ENCODE measurements at regions not wholly inside any gene's neighbourhood (a gene's known extent, or its start where the extent isn't known, plus 50 kb on each side); places are given as distances from the start of the nearest gene placed in this dataset.
"Not testable (repeated sequence)": the region's sequence is repeated elsewhere in the genome, so short reads cannot be mapped to it uniquely, and the experiment has no call there.

DNA sequence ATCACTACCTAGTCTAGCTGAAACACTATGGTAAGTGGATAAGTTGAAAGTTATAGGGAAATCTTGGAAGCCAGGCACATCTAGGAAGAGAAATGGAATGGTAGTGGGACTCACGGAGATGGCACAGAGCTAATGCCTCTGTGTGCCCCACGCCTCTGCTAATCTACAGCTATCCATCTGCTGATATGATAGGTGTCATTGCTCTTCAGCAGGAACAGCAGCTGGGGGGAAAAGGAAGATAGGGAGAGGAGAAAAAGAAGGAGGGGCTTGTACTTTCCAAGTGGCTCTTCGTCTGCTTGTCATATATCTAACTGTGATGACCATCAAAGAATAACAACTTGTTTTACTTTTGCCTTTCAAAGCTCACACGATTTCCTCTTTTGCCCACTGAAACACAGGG lies 1199.1 kb upstream of the SORCS1 start:
- no peak for DNase-seq (ENCODE audit: low spot score)

- no peak for DNase-seq (ENCODE audit: low spot score)
Observed at GRCh38 chr10:108362961-108363360, 1198.5 kb upstream of the SORCS1 start.

DNA sequence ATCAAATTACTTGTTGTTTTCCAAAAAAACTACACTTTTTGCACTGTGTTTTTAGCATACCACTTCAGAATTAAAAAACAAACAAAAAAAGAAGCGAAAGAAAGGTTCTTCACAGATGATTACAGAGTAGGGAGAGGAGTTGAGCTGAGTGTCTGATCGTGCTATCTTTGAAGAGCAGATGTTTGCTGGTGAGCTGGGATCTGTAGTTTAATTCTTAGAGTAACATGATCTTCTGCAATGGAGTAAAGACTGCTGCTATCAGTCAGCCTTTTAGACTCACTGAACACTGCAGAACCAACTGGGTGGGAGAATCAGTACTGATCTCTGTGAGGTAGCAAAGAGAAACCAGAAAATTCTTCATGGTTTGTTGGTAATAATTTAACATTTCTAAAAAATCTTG lies 1197.8 kb upstream of the SORCS1 start:
- DNase-seq (ENCODE audit: low spot score): no peak

DNA sequence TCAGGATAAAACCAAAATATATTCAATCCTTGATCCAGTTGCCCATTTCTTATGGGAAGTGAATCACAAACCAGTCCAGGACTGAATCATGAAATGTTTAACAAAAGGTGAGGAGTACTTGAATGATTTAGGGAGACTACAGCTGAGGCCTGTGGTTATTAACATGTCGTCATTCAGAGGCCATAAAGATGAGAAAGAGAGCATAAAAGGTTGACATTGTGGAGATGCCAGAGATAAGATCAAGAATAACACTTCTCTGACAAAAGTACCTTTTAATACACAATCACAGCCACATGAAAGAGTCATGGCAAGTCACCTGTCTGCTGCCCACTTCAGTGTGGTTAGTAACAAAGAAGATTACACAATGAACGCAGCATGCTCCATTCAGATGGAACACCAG lies 1195.7 kb upstream of the SORCS1 start:
- DNase-seq (ENCODE audit: low spot score): peak; percentile 10

DNA sequence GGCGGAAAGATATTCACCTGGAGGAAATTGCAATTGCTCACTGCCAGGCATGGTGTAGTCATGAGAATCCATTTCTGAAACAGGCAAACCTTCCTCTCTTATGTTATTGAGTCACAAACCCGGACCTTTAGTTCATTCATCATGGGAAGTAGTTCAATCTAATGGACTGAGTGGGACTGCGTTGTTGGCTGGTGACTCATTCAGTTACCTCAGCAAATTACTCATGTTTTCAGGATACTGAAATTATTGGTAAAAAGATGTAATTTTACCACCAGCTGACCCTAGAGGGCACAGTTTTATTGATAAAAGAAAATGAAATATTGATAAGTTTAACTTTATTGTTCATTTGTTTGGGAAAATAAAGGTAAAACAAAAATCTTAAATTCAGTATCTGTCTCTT lies 1194.4 kb upstream of the SORCS1 start:
- peak; percentile 49 for DNase-seq (ENCODE audit: low spot score)

GRCh38 chr10:108352771-108353170 lies 1188.3 kb upstream of the SORCS1 start:
- DNase-seq (ENCODE audit: low spot score): no peak

DNA sequence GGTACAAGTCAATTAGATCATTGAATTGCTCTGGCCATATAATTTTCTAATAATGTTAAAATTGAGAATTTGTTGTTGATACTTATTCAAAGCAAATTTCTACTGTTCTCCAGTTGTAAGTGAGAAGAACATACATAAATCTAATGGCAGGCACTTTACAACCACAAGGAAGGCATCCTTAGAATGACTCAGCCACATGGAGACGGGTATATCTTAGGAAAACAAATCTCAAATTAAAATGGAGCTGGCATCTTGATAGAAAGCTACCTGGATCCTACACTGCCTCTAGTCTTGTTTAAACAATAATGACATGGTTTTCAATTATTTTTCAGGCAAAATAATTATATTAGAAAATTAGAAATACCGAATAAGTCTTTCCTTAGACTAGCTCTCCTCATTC lies 1183.7 kb upstream of the SORCS1 start:
- DNase-seq (ENCODE audit: low spot score): no peak

- DNase-seq (ENCODE audit: low spot score): no peak
Observed at GRCh38 chr10:108346066-108346465, 1181.6 kb upstream of the SORCS1 start.

- DNase-seq (ENCODE audit: low spot score): no peak
Observed at GRCh38 chr10:108338146-108338545, 1173.6 kb upstream of the SORCS1 start.

GRCh38 chr10:108336836-108337235 lies 1172.3 kb upstream of the SORCS1 start:
- no peak for DNase-seq (ENCODE audit: low spot score)

DNA sequence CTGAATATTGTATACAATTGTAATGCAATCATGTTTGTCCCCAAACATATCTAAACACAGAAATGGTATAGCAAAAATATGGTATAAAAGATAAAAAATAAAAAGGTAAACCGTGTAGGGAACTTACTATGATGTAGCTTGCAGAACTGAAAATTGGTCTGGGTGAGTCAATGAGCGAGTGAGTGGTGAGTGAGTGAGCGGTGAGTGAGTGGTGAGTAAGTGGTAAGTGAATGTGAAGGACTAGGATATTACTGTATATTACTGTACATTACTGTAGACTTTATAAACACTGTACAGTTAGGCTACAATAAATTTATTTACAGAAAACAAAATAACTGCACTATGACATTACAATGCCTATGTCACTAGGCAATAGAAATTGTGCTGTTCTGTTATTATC lies 1163.2 kb upstream of the SORCS1 start:
- DNase-seq (ENCODE audit: low spot score): no peak

DNA sequence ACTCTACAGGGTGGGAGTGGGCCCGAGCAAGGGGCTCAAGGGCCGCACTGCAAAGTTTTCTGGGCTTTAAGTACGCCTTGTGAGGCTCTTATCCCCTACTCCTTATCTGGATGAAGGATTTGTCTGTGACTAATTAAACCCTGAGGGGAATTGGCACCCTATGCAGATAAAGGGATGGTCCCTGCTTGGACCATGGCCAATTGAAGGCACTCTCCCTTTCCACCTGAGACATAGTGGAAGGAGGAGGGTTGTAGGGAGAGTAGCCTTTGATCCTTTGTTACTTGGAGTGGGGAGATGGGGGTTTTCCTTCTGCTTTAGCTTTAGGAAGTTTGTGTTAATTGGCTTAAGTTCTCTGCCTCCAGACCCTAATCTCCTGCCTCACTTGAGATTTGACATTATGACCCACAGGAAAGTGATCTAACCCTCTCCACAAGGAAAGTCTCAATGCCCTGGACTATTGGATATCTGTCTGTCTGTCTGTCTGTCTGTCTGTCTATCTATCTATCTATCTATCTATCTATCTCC lies 1158.8 kb upstream of the SORCS1 start:
- DNase-seq (ENCODE audit: low spot score): no peak

GRCh38 chr10:108319434-108320222 lies 1155.1 kb upstream of the SORCS1 start:
- peak; percentile 68 for DNase-seq (ENCODE audit: low spot score)

GRCh38 chr10:108315636-108316035 lies 1151.1 kb upstream of the SORCS1 start:
- not testable (repeated sequence) for DNase-seq (ENCODE audit: low spot score)

DNA sequence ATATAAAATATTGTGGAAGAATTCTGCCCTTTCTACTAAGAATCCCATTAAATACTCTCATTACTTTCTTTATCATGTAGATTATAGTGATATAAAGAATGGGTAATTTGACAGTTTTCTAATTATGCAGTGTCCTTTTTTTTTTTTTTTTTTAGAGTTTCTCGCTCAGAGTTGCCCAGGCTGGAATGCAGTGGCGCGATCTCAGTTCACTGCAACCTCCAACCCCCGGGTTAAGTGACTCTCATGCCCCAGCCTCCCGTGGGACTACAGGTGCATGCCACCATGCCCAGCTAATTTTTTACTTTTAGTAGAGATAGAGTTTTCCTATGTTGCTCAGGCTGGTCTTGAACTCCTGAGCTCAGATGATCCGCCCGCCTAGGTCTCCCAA lies 1143.4 kb upstream of the SORCS1 start:
- no peak for DNase-seq (ENCODE audit: low spot score)

DNA sequence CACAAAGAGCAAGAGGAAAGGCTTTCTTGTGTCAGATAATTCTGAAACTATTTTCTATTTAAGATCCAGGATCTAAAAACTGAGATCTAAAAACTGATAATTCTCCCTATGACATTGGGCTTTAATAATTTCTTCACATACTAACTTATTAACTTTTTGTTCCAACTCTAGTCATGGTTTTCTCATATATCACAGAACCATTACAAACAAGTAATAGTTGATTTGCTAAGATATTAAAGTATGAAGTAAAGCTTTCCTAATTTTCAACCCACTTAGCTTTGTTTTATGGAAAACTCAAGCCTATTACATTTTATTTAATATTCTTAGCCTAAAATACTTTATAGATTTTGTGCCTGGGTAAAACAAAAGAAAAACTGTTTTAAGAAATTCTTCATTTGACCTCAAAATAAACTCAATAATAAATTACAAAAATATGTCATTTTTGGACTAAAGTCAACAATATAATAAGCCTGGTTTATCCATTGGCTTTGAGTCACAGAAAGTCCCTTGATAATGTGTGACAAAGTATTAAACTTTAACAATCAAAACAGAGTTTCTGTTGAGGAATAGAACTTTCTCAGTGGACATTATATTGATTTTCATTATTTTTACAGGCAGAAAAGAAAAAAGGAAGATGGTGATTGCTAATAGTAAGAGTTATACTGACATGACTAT lies 1142.9 kb upstream of the SORCS1 start:
- DNase-seq (ENCODE audit: low spot score): no peak

DNA sequence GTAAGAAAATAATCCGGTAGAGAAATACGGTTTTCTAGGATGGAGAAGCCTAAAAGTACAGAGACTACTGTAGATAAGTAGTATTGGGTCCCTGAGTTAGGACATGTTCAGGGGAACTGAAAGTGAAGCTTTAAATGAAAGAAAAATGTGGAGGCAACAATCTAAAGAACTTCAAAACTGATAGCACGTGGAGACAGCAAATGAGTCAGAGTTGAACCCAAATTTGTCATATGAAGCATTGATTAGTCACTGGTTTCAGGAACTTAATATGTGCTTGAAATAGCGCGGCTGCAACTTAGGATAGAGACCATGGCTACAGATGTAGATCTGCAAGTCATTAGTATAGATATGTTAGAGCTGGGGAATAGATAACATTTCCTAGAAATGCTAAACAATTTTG lies 1138.6 kb upstream of the SORCS1 start:
- DNase-seq (ENCODE audit: low spot score): no peak

DNA sequence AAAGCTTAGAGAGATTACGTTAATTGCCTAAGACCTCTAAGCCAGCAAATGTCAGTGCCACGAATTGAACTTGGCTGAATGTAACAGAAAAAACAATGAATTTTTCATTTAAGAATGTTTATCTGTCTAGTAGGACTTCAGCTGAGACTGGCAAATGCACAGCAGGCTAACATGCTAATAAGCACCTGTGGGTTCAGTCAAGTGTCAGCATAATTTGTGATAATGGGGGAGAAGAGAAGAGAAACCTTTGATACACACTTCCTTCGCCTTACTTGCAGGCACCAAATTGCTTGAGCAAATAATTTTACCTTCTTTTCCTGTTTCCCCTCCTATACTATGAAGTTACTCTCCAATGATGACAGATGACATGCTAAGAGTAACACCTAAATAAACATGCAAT lies 1136.5 kb upstream of the SORCS1 start:
- DNase-seq (ENCODE audit: low spot score): no peak

- DNase-seq (ENCODE audit: low spot score): no peak
Observed at GRCh38 chr10:108290823-108291222, 1126.3 kb upstream of the SORCS1 start.

GRCh38 chr10:108275895-108276685 lies 1111.6 kb upstream of the SORCS1 start:
- DNase-seq (ENCODE audit: low spot score): no peak

GRCh38 chr10:108260383-108260906 lies 1095.9 kb upstream of the SORCS1 start:
- DNase-seq (ENCODE audit: low spot score): no peak

DNA sequence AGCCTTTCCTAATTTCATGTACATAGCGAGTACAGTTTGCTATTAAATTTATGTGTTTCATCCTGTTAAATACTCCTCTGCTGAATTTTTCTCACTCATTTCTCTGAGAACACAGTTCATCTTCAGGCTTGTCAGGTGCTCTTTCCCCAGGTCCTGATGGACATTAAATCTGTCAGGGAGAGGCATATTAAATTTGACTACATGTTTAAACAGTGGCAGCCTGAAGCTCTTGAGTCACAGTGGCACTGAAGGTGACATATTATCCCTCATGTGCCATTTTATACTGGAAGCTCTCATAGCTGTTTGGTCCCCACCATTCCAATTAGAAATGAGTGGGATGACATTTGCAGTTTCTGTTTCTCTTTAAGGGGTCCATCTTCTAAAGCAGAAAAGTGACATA lies 1089.6 kb upstream of the SORCS1 start:
- DNase-seq (ENCODE audit: low spot score): no peak

Data from HT-29 (cell line).